ENCODE measurements at regions not wholly inside any gene's neighbourhood (a gene's known extent, or its start where the extent isn't known, plus 50 kb on each side); places are given as distances from the start of the nearest gene placed in this dataset.
"Not testable (repeated sequence)": the region's sequence is repeated elsewhere in the genome, so short reads cannot be mapped to it uniquely, and the experiment has no call there.

- no peak for DNase-seq (ENCODE audit: low read depth, low spot score)
Measured at GRCh38 chrX:18010253-18010652, 149.2 kb upstream of the RAI2 start.

- DNase-seq (ENCODE audit: low read depth, low spot score): no peak
Measured at GRCh38 chrX:18003876-18004275, 142.8 kb upstream of the RAI2 start.

- no peak for DNase-seq (ENCODE audit: low read depth, low spot score)
Measured at GRCh38 chrX:18002791-18003190, 141.7 kb upstream of the RAI2 start.

GRCh38 chrX:17994429-17994828 is 133.3 kb upstream of the RAI2 start:
- no peak for DNase-seq (ENCODE audit: low read depth, low spot score)

GRCh38 chrX:17993062-17993461 is 132.0 kb upstream of the RAI2 start:
- no peak for DNase-seq (ENCODE audit: low read depth, low spot score)

GRCh38 chrX:17990532-17990931 is 129.4 kb upstream of the RAI2 start:
- no peak for DNase-seq (ENCODE audit: low read depth, low spot score)

- DNase-seq (ENCODE audit: low read depth, low spot score): no peak
Measured at GRCh38 chrX:17987783-17988182, 126.7 kb upstream of the RAI2 start.

GRCh38 chrX:17986977-17987376 is 125.9 kb upstream of the RAI2 start:
- DNase-seq (ENCODE audit: low read depth, low spot score): no peak

- DNase-seq (ENCODE audit: low read depth, low spot score): no peak
Measured at GRCh38 chrX:17986440-17986839, 125.3 kb upstream of the RAI2 start.

GRCh38 chrX:17984415-17984814 is 123.3 kb upstream of the RAI2 start:
- no peak for DNase-seq (ENCODE audit: low read depth, low spot score)

- DNase-seq (ENCODE audit: low read depth, low spot score): no peak
Measured at GRCh38 chrX:17983389-17983788, 122.3 kb upstream of the RAI2 start.

- DNase-seq (ENCODE audit: low read depth, low spot score): no peak
Measured at GRCh38 chrX:17977696-17978095, 116.6 kb upstream of the RAI2 start.

- DNase-seq (ENCODE audit: low read depth, low spot score): no peak
Measured at GRCh38 chrX:17976955-17977354, 115.9 kb upstream of the RAI2 start.

- not testable (repeated sequence) for DNase-seq (ENCODE audit: low read depth, low spot score)
Measured at GRCh38 chrX:17975349-17975748, 114.3 kb upstream of the RAI2 start.

- DNase-seq (ENCODE audit: low read depth, low spot score): no peak
Measured at GRCh38 chrX:17968367-17968766, 107.3 kb upstream of the RAI2 start.

- no peak for DNase-seq (ENCODE audit: low read depth, low spot score)
Measured at GRCh38 chrX:17967888-17968287, 106.8 kb upstream of the RAI2 start.

GRCh38 chrX:17964871-17965270 is 103.8 kb upstream of the RAI2 start:
- DNase-seq (ENCODE audit: low read depth, low spot score): no peak

- no peak for DNase-seq (ENCODE audit: low read depth, low spot score)
Measured at GRCh38 chrX:17960891-17961290, 99.8 kb upstream of the RAI2 start.

- DNase-seq (ENCODE audit: low read depth, low spot score): peak; percentile 2
Measured at GRCh38 chrX:17944833-17945497, 83.9 kb upstream of the RAI2 start.

GRCh38 chrX:17941171-17941570 is 80.1 kb upstream of the RAI2 start:
- not testable (repeated sequence) for DNase-seq (ENCODE audit: low read depth, low spot score)

- no peak for DNase-seq (ENCODE audit: low read depth, low spot score)
Measured at GRCh38 chrX:17939724-17940123, 78.6 kb upstream of the RAI2 start.

GRCh38 chrX:17933856-17934255 is 72.8 kb upstream of the RAI2 start:
- no peak for DNase-seq (ENCODE audit: low read depth, low spot score)

GRCh38 chrX:17932781-17933180 is 71.7 kb upstream of the RAI2 start:
- no peak for DNase-seq (ENCODE audit: low read depth, low spot score)

GRCh38 chrX:17931855-17932254 is 70.8 kb upstream of the RAI2 start:
- DNase-seq (ENCODE audit: low read depth, low spot score): no peak

Data from astrocyte of the hippocampus (primary cell).